ENCODE measurements at regions not wholly inside any gene's neighbourhood (a gene's known extent, or its start where the extent isn't known, plus 50 kb on each side); places are given as distances from the start of the nearest gene placed in this dataset.

- no peaks in the 10 kb centered on the region for H3K79me1 ChIP-seq (replicated peaks; ENCODE audit: low read length, poor library complexity, severe bottlenecking)
- no peak overlapping the region for H4K91ac ChIP-seq (ENCODE audit: low read length)
- peaks cover 0 to 16% of the 10 kb centered on the region in 2 experiments for H3K27me3 ChIP-seq (ENCODE audit: control insufficient read depth in 1 of 2, insufficient read depth in 1 of 2, low read length in 2 of 2)
- no peak overlapping the region for H2BK5ac ChIP-seq (ENCODE audit: low read depth, low read length, poor library complexity, severe bottlenecking)
- no peak overlapping the region for H2BK15ac ChIP-seq (ENCODE audit: low read depth, poor library complexity, severe bottlenecking)
- no peak overlapping the region for H3K4me2 ChIP-seq (ENCODE audit: low read length, poor library complexity, severe bottlenecking)
- H3K18ac ChIP-seq (ENCODE audit: low read depth in 1 of 2, low read length in 2 of 2) = no peak overlapping the region
- no peak overlapping the region for H3K27ac ChIP-seq (ENCODE audit: low read length, poor library complexity, severe bottlenecking)
- H3K9ac ChIP-seq (ENCODE audit: low read length) = no peak overlapping the region
- peak overlapping the region; percentile 57 for H2AK5ac ChIP-seq (ENCODE audit: low read length, severe bottlenecking)
- H2BK120ac ChIP-seq (ENCODE audit: low read depth, low read length) = no peak overlapping the region
- H3K23ac ChIP-seq (ENCODE audit: low read length in 2 of 2) = no peak overlapping the region
- no peak overlapping the region for H2BK12ac ChIP-seq (ENCODE audit: low read length in 2 of 2)
- no peak overlapping the region for H3K14ac ChIP-seq (ENCODE audit: low read length in 2 of 2)
- DNase-seq = no peak
- H2AFZ ChIP-seq (ENCODE audit: low read depth, low read length) = no peak overlapping the region
- peaks cover 14% of the 10 kb centered on the region for H3K4me1 ChIP-seq (ENCODE audit: control insufficient read depth, insufficient read depth, low read depth, low read length)
- WGBS = 85% methylated on average over 3 of the region's 4 CpGs
- no peaks in the 10 kb centered on the region for H3K36me3 ChIP-seq (ENCODE audit: control insufficient read depth in 1 of 2, insufficient read depth in 2 of 2, low read depth in 1 of 2, low read length in 2 of 2)
- H4K8ac ChIP-seq (ENCODE audit: low read length) = no peak overlapping the region
- H3K4me3 ChIP-seq (ENCODE audit: insufficient read depth in 1 of 2, low read depth in 1 of 2, low read length in 2 of 2) = no peak overlapping the region
- H3K9me3 ChIP-seq (ENCODE audit: control insufficient read depth, low read length) = no peaks in the 10 kb centered on the region
- no peak overlapping the region for H3K4ac ChIP-seq (ENCODE audit: low read depth in 1 of 2, low read length in 2 of 2)
Measured at GRCh38 chr13:48593536-48593935, 60.2 kb upstream of the CYSLTR2 start.

- peaks cover 0 to 16% of the 10 kb centered on the region in 2 experiments for H3K27me3 ChIP-seq (ENCODE audit: control insufficient read depth in 1 of 2, insufficient read depth in 1 of 2, low read length in 2 of 2)
- no peak overlapping the region for H3K14ac ChIP-seq (ENCODE audit: low read length in 2 of 2)
- H3K36me3 ChIP-seq (ENCODE audit: control insufficient read depth in 1 of 2, insufficient read depth in 2 of 2, low read depth in 1 of 2, low read length in 2 of 2) = no peaks in the 10 kb centered on the region
- H4K91ac ChIP-seq (ENCODE audit: low read length) = no peak overlapping the region
- H3K4ac ChIP-seq (ENCODE audit: low read depth in 1 of 2, low read length in 2 of 2) = no peak overlapping the region
- DNase-seq = peak; percentile 35
- no peak overlapping the region for H2AFZ ChIP-seq (ENCODE audit: low read depth, low read length)
- H3K4me2 ChIP-seq (ENCODE audit: low read length, poor library complexity, severe bottlenecking) = no peak overlapping the region
- H3K18ac ChIP-seq (ENCODE audit: low read depth in 1 of 2, low read length in 2 of 2) = no peak overlapping the region
- no peak overlapping the region for H3K9ac ChIP-seq (ENCODE audit: low read length)
- no peak overlapping the region for H2BK120ac ChIP-seq (ENCODE audit: low read depth, low read length)
- WGBS = 22% methylated on average over 4 of the region's 6 CpGs
- no peak overlapping the region for H2BK12ac ChIP-seq (ENCODE audit: low read length in 2 of 2)
- no peak overlapping the region for H4K8ac ChIP-seq (ENCODE audit: low read length)
- H2BK15ac ChIP-seq (ENCODE audit: low read depth, poor library complexity, severe bottlenecking) = no peak overlapping the region
- H2AK5ac ChIP-seq (ENCODE audit: low read length, severe bottlenecking) = peak overlapping the region; percentile 49
- no peak overlapping the region for H3K23ac ChIP-seq (ENCODE audit: low read length in 2 of 2)
- no peak overlapping the region for H3K27ac ChIP-seq (ENCODE audit: low read length, poor library complexity, severe bottlenecking)
- no peaks in the 10 kb centered on the region for H3K9me3 ChIP-seq (ENCODE audit: control insufficient read depth, low read length)
- no peak overlapping the region for H2BK5ac ChIP-seq (ENCODE audit: low read depth, low read length, poor library complexity, severe bottlenecking)
- H3K4me3 ChIP-seq (ENCODE audit: insufficient read depth in 1 of 2, low read depth in 1 of 2, low read length in 2 of 2) = no peak overlapping the region
- H3K4me1 ChIP-seq (ENCODE audit: control insufficient read depth, insufficient read depth, low read depth, low read length) = peaks cover 12% of the 10 kb centered on the region
- no peaks in the 10 kb centered on the region for H3K79me1 ChIP-seq (replicated peaks; ENCODE audit: low read length, poor library complexity, severe bottlenecking)
Measured at GRCh38 chr13:48594096-48594815, 59.5 kb upstream of the CYSLTR2 start.

GRCh38 chr13:48595431-48596429, 58.0 kb upstream of the CYSLTR2 start:
- peak overlapping the region in 1 of 2 experiments; percentile 11 for H3K18ac ChIP-seq (ENCODE audit: low read depth in 1 of 2, low read length in 2 of 2)
- peak; percentile 82 for DNase-seq
- WGBS = 90% methylated on average over 5 of the region's 7 CpGs

More at GRCh38 chr13:48595431-48596429, 58.0 kb upstream of the CYSLTR2 start:
- Histone ChIP-seq H3K79me1 (replicated peaks; ENCODE audit: low read length, poor library complexity, severe bottlenecking) (no peaks in the 10 kb centered on the region), H2BK12ac (ENCODE audit: low read length in 2 of 2) (peak overlapping the region in 1 of 2 experiments; percentile 75), H3K27ac (ENCODE audit: low read length, poor library complexity, severe bottlenecking) (no peak overlapping the region), H4K91ac (ENCODE audit: low read length) (peak overlapping the region; percentile 84), H3K9me3 (ENCODE audit: control insufficient read depth, low read length) (no peaks in the 10 kb centered on the region), H3K14ac (ENCODE audit: low read length in 2 of 2) (peak overlapping the region in 1 of 2 experiments; percentile 87), H3K9ac (ENCODE audit: low read length) (no peak overlapping the region), H3K27me3 (ENCODE audit: control insufficient read depth in 1 of 2, insufficient read depth in 1 of 2, low read length in 2 of 2) (peaks cover 0 to 16% of the 10 kb centered on the region in 2 experiments), H2AK5ac (ENCODE audit: low read length, severe bottlenecking) (peak overlapping the region; percentile 96), H3K23ac (ENCODE audit: low read length in 2 of 2) (no peak overlapping the region), H2BK5ac (ENCODE audit: low read depth, low read length, poor library complexity, severe bottlenecking) (no peak overlapping the region), H2AFZ (ENCODE audit: low read depth, low read length) (no peak overlapping the region), H3K4ac (ENCODE audit: low read depth in 1 of 2, low read length in 2 of 2) (no peak overlapping the region), H3K36me3 (ENCODE audit: control insufficient read depth in 1 of 2, insufficient read depth in 2 of 2, low read depth in 1 of 2, low read length in 2 of 2) (no peaks in the 10 kb centered on the region), H3K4me1 (ENCODE audit: control insufficient read depth, insufficient read depth, low read depth, low read length) (peaks cover 10% of the 10 kb centered on the region), H2BK15ac (ENCODE audit: low read depth, poor library complexity, severe bottlenecking) (no peak overlapping the region), H2BK120ac (ENCODE audit: low read depth, low read length) (no peak overlapping the region), H3K4me3 (ENCODE audit: insufficient read depth in 1 of 2, low read depth in 1 of 2, low read length in 2 of 2) (no peak overlapping the region), H4K8ac (ENCODE audit: low read length) (no peak overlapping the region), H3K4me2 (ENCODE audit: low read length, poor library complexity, severe bottlenecking) (no peak overlapping the region)
